GM19240 (cell line): ENCODE measurements at regions not wholly inside any gene's neighbourhood (a gene's known extent, or its start where the extent isn't known, plus 50 kb on each side); places are given as distances from the start of the nearest gene placed in this dataset.
"Not testable (repeated sequence)": the region's sequence is repeated elsewhere in the genome, so short reads cannot be mapped to it uniquely, and the experiment has no call there.

ENCODE experiments used
- DNase-seq: peaks from one replicate; pipeline ENCODE4 v3.0.0; 2011; ENCODE audit warnings: low spot score; ENCODE audit not compliant: insufficient read length

DNA sequence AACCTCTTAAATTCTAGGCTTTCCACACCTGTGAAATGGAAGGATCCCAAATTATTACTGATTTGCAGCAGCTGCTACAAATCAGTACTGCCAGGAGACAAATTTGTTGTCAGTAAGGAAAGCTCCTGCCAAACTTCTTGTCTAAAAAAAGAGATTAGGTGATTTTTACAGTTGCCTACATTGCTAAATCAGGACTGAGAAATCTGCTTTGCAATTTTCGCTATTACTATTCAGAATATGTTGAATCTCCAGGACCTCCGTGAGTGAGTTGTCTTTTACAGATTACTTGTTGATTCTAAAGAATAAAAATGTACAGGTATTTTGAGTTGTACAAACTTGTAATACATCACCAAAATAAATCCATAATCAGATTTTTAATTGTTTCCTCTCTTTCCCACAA, 1815.9 kb downstream of the PCDH9 start:
- no peak for DNase-seq

- DNase-seq: no peak
These were observed 1818.6 kb downstream of the PCDH9 start for GRCh38 chr13:65411521-65411920.

GRCh38 chr13:65410791-65411190, 1819.3 kb downstream of the PCDH9 start:
- DNase-seq: no peak

DNA sequence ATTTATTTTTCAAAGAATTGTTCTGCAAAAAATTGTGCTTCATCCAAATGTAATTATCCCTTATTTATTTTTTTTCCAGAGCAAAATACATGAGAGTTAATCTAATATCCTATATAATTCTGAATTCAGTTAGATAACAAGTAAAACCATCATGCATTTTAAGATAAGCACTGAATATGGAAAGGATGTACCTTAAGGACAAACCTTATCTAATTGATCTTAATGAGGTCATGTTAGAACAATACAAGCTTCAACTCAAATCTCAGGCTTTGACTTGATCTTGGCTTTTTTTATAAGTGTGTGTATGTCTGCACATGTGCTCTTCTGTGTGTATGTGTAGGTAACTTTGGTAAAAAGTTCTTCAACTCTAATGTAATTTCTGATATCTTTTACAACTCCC, 1828.8 kb downstream of the PCDH9 start:
- DNase-seq: no peak

DNA sequence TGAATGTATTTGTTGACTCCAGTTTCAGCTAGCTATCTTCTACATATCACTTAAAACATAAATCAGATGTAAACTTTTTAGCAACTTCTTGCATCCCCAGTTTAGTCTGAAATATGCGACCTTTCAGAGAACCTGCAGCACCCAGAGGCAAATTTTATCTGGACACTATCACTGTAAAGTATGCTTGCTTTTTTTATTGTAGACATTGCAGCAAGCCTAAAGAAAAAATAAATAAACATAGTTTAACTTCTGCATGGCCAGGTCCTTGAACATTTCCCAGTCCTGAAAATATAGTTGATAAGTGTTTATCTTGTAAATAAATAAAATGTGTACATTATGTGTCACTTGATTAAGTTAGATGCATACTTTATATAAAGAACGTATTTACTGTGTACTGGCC, 1829.4 kb downstream of the PCDH9 start:
- no peak for DNase-seq

- DNase-seq: no peak
These were observed 1842.3 kb downstream of the PCDH9 start for GRCh38 chr13:65387743-65388347.

DNA sequence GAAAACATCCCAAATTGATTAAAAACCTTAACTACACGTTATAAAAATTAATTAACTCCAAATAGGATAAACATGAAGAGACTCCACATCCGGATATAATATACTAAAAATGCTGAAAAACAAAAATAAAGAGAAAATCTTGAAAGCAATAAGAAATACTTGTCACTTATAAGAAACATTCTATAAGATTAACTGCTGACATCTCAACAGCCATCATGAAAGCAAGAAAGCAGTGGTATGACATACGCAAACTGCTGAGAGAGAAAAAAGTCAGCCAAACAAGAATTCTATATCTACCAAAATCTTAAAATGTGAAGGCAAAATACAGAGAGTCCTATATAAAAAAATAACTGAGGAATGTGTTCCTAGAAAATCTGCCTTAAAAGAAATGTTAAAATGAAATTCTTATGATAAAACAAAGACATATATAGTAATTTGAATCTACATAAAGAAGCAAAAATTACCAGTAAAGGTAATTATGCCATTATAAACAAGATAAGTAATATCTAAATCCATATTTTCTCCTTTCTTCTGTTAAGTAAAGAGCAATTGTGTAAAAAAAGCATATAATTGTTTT, 1851.1 kb downstream of the PCDH9 start:
- DNase-seq: no peak

DNA sequence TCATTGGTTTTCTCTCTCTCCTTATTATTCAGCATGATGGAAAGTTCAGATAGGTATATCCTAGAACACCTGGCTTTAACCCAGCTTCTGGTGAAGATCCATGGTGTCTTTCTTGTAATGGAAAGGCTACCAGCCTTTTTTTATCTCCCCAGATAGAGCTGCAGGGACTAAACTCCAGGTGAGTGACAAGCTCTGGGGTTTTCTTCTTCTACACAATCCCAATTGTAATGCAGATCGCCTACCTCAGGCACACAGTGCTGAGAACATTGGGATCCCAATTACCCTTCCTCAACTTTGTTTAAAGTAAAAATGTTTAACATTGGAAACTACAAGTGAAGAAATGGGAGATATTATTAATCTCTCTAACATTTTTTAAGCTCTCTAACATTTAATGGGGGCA, 1851.7 kb downstream of the PCDH9 start:
- DNase-seq: no peak

GRCh38 chr13:65368832-65369231, 1861.3 kb downstream of the PCDH9 start:
- DNase-seq: no peak

GRCh38 chr13:65353951-65354350, 1876.2 kb downstream of the PCDH9 start:
- DNase-seq: no peak

DNA sequence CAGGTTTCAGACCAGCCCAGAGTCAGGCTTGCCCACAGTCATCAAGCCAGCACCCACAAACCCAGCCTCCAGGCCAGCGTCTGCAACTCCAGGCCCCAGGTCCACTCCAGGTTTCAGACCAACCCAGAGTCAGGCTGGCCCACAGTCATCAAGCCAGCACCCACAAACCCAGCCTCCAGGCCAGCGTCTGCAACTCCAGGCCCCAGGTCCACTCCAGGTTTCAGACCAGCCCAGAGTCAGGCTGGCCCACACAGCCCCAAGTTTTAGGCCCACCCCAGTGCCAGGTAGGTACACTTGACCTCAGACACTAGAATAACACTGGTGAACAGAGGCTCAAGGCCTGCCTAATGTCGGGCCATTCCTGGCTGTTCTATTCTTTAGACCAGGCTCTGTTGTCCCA, 1877.0 kb downstream of the PCDH9 start:
- DNase-seq: not testable (repeated sequence)

GRCh38 chr13:65347420-65348030, 1882.6 kb downstream of the PCDH9 start:
- DNase-seq: no peak

DNA sequence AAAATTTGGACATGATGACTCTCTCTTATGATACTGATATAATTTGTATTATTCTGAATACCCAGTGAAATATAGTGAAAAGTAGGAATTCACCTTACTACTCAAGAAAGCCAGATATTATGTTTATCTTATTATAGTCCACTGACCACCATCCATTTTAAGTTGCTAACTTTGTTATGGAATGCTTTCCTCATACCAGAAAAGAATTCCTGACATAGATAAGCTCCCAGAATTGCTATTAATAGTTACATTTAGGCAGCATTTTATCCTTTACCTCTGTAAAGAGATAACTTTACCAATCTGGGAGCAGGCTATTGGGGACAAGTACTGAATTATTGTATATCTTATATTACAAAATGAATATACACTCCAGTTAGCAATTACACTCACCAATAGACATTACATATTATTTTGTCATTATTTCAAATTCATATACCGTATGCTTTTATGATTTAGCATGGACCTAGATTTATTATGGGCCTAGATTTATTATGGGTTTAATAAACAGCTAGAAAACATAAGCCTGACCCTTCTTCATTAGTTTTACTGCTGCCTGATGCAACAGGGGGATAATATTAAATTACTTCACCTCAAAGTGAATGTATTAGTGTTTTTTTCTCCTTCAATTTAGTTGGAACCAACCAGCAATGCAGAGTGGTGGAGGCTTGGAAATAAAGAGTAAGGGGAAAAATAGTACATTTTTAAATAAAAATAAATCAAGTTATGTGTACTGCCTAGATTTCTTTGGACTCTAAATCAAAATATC, 1886.1 kb downstream of the PCDH9 start:
- DNase-seq: no peak

- no peak for DNase-seq
These were observed 1887.4 kb downstream of the PCDH9 start for GRCh38 chr13:65342541-65343337.

- no peak for DNase-seq
These were observed 1890.9 kb downstream of the PCDH9 start for GRCh38 chr13:65339241-65339640.

- DNase-seq: no peak
These were observed 1893.2 kb downstream of the PCDH9 start for GRCh38 chr13:65336916-65337315.

- no peak for DNase-seq
These were observed 1893.9 kb downstream of the PCDH9 start for GRCh38 chr13:65336087-65336749.

DNA sequence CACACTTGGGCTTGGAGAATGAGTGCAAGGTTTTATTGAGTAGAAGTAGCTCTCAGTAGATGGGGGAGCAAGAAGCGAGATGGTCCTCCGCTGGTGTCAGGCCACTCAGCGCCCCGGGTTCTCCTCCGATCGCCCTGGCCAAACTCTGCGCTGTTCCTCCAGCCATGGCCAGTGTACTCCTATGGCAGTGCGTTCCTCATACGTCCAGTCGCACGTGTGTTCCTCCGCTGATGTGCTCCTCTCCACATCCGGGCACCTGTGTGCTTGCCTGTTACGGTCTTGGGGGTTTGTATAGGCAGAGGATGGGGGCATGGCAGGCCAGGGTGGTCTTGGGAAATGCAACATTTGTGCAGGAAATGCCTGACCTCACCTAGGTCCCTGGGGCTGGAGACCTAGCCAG, 1899.4 kb downstream of the PCDH9 start:
- no peak for DNase-seq

GRCh38 chr13:65330287-65330686, 1899.8 kb downstream of the PCDH9 start:
- no peak for DNase-seq

- not testable (repeated sequence) for DNase-seq
These were observed 1906.9 kb downstream of the PCDH9 start for GRCh38 chr13:65323192-65323591.

DNA sequence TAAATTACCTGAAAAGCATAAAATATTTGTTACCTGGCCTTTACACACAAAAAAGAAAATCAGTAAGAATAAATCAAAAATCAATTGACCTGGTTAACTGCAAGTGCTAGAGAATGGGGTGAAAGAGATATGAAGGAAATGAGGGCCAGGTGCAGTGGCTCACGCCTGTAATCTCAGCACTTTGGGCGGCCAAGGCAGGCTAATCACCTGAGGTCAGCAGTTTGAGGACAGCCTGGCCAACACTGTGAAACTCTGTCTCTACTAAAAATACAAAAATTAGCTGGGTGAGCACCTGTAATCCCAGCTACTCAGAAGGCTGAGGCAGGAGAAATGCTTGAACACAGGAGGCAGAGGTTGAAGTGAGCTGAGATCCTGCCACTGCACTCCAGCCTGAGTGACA, 1908.7 kb downstream of the PCDH9 start:
- not testable (repeated sequence) for DNase-seq
